ENCODE measurements at regions not wholly inside any gene's neighbourhood (a gene's known extent, or its start where the extent isn't known, plus 50 kb on each side); places are given as distances from the start of the nearest gene placed in this dataset.

- DNase-seq: no peak
Observed at GRCh38 chr1:59135761-59136255, 161.1 kb upstream of the FGGY start.

- no peak for DNase-seq
Observed at GRCh38 chr1:59136541-59137275, 160.2 kb upstream of the FGGY start.

- DNase-seq: no peak
Observed at GRCh38 chr1:59137276-59137615, 159.6 kb upstream of the FGGY start.

GRCh38 chr1:59137968-59138367 lies 158.9 kb upstream of the FGGY start:
- no peak for DNase-seq

GRCh38 chr1:59138402-59138801 lies 158.5 kb upstream of the FGGY start:
- no peak for DNase-seq

GRCh38 chr1:59139396-59139795 lies 157.5 kb upstream of the FGGY start:
- DNase-seq: no peak

GRCh38 chr1:59141267-59141863 lies 155.5 kb upstream of the FGGY start:
- no peak for DNase-seq

- DNase-seq: no peak
Observed at GRCh38 chr1:59142311-59143132, 154.4 kb upstream of the FGGY start.

- no peak for DNase-seq
Observed at GRCh38 chr1:59143133-59143487, 153.8 kb upstream of the FGGY start.

GRCh38 chr1:59143811-59144210 lies 153.1 kb upstream of the FGGY start:
- no peak for DNase-seq

- no peak for DNase-seq
Observed at GRCh38 chr1:59144959-59145358, 151.9 kb upstream of the FGGY start.

- no peak for DNase-seq
Observed at GRCh38 chr1:59146056-59146455, 150.8 kb upstream of the FGGY start.

- DNase-seq: peak in 3 of 4 experiments; percentile 3 to 12 (median 9)
Observed at GRCh38 chr1:59146651-59147358, 150.1 kb upstream of the FGGY start.

- no peak for DNase-seq
Observed at GRCh38 chr1:59149435-59149834, 147.5 kb upstream of the FGGY start.

- DNase-seq: no peak
Observed at GRCh38 chr1:59150577-59151386, 146.1 kb upstream of the FGGY start.

- no peak for DNase-seq
Observed at GRCh38 chr1:59151387-59151761, 145.5 kb upstream of the FGGY start.

- DNase-seq: no peak
Observed at GRCh38 chr1:59151860-59152259, 145.0 kb upstream of the FGGY start.

- no peak for DNase-seq
Observed at GRCh38 chr1:59152511-59152910, 144.4 kb upstream of the FGGY start.

- DNase-seq: no peak
Observed at GRCh38 chr1:59154401-59154800, 142.5 kb upstream of the FGGY start.

GRCh38 chr1:59155351-59155750 lies 141.5 kb upstream of the FGGY start:
- DNase-seq: no peak

- no peak for DNase-seq
Observed at GRCh38 chr1:59156051-59156450, 140.8 kb upstream of the FGGY start.

- no peak for DNase-seq
Observed at GRCh38 chr1:59156526-59157199, 140.2 kb upstream of the FGGY start.

All from activated naive CD4-positive, alpha-beta T cell (primary cell).